ENCODE measurements at regions not wholly inside any gene's neighbourhood (a gene's known extent, or its start where the extent isn't known, plus 50 kb on each side); places are given as distances from the start of the nearest gene placed in this dataset.

- no peaks in the 10 kb centered on the region for H3K36me3 ChIP-seq
- H3K4me3 ChIP-seq = no peak overlapping the region
- H3K27me3 ChIP-seq = no peaks in the 10 kb centered on the region
- WGBS = 81% methylated on average over 2 of the region's 2 CpGs
- TF ChIP-seq POLR2AphosphoS5 (IDR thresholded peaks at IDR 0.05) (no peak), EP300 (IDR thresholded peaks at IDR 0.05) (no peak)
- H3K9me3 ChIP-seq = no peaks in the 10 kb centered on the region
- H3K4me1 ChIP-seq = no peaks in the 10 kb centered on the region
- H3K27ac ChIP-seq = no peak overlapping the region
- no peak for DNase-seq (ENCODE audit: low spot score in 2 of 2)
These were observed 467.0 kb downstream of the ADRA2A start for GRCh38 chr10:111543854-111544253.

DNA sequence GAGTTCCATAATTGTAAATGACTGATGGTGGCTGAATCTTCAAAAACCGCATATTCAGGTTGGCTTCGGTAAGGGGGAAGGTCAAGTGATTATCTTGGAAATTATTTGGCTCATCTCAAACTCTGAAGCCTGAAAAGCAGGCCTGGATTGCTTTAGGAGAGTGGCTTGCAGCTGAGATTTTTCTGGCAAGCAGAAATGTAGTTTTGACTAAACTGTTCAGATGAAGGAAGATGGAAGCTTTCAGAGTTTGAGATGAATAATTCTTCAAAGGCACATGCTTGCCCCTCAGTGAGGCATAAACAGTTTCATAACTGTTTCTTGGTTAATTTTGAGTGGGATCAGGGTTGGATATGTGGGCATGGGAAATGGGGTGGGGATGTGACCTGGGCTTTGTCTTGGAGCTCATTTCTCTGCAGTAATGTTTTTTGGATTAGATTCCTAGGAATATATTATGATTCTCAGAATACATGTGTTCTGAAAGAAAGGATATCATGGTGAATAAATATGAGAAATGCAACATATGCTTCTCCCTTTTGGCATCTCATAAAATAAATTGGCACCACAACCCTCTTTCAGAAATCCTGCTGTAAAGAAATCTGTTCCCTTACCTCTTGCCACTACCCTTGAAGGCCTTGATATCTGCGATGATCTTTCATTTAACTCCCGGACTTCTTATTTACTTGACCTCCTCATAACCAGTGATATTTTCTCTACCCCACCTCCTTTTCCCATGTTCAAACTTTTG lies 469.2 kb downstream of the ADRA2A start:
- TF ChIP-seq CTCF (IDR thresholded peaks at IDR 0.05) (no peak), POLR2A (IDR thresholded peaks at IDR 0.05) (no peak), EP300 (IDR thresholded peaks at IDR 0.05) (no peak), POLR2AphosphoS5 (IDR thresholded peaks at IDR 0.05) (no peak)
- H3K9me3 ChIP-seq = no peaks in the 10 kb centered on the region
- 62% methylated on average over 4 of the region's 4 CpGs for WGBS
- no peak overlapping the region for H3K4me3 ChIP-seq
- H3K4me1 ChIP-seq = no peaks in the 10 kb centered on the region
- H3K27ac ChIP-seq = no peak overlapping the region
- no peaks in the 10 kb centered on the region for H3K36me3 ChIP-seq
- no peaks in the 10 kb centered on the region for H3K27me3 ChIP-seq
- no peak for DNase-seq (ENCODE audit: low spot score in 2 of 2)

- Histone ChIP-seq H3K4me3 (no peak overlapping the region), H3K27me3 (no peaks in the 10 kb centered on the region), H3K9me3 (no peaks in the 10 kb centered on the region), H3K27ac (no peak overlapping the region), H3K36me3 (no peaks in the 10 kb centered on the region), H3K4me1 (no peaks in the 10 kb centered on the region)
- DNase-seq (ENCODE audit: low spot score in 2 of 2) = no peak
- TF ChIP-seq POLR2AphosphoS5 (IDR thresholded peaks at IDR 0.05) = no peak
- no peak for TF ChIP-seq POLR2A (IDR thresholded peaks at IDR 0.05)
- no peak for TF ChIP-seq EP300 (IDR thresholded peaks at IDR 0.05)
- 91% methylated on average over 1 of the region's 1 CpG for whole genome bisulfite sequencing
These were observed 471.4 kb downstream of the ADRA2A start for GRCh38 chr10:111548084-111548726.

DNA sequence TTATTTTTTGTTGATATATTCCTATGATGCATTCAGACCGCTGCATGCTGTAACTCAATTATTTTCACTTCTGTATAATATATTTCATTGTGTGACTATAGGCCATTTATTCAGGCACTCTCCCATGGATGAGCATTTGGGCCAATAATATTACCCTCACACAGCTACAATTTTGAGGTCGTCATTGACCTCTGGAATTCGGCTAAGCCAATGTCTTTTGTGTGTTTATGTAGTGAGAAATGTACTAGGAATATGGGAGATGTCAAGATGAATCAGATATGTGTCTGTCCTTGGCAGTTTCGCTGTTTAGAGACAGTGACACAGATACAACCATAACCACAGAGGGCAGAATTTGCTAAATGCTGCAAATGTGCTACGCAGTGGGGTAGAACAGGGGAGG lies 474.2 kb downstream of the ADRA2A start:
- no peak overlapping the region for H3K4me3 ChIP-seq
- 91% methylated on average over 5 of the region's 5 CpGs for WGBS

DNA sequence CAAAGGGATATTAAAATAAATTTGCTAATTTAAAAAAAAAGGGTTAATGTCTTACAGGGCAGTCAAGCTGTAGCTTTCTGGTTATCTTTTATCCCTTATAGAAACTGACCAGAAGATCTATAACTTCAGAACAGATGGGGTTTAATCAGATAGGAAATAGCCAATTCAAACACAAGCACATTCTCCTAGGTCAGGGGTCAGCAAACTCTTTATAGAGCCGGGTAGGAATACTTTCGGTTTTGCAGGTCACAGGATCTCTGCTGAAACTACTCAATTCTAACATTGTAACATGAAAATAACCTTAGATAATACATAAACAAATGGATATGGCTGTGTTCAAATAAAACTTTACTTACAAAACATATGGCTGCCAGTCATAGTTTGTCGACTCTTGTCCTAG lies 479.8 kb downstream of the ADRA2A start:
- H3K27ac ChIP-seq = no peak overlapping the region
- no peak for DNase-seq (ENCODE audit: low spot score in 2 of 2)
- H3K36me3 ChIP-seq = no peaks in the 10 kb centered on the region
- TF ChIP-seq CTCF (IDR thresholded peaks at IDR 0.05) (no peak), POLR2AphosphoS5 (IDR thresholded peaks at IDR 0.05) (no peak), POLR2A (IDR thresholded peaks at IDR 0.05) (no peak), EP300 (IDR thresholded peaks at IDR 0.05) (no peak)
- H3K4me1 ChIP-seq = peaks cover 7% of the 10 kb centered on the region
- WGBS = 60% methylated on average over 3 of the region's 3 CpGs
- no peak overlapping the region for H3K4me3 ChIP-seq
- no peaks in the 10 kb centered on the region for H3K27me3 ChIP-seq
- no peaks in the 10 kb centered on the region for H3K9me3 ChIP-seq

More for the DNA sequence above, 474.2 kb downstream of the ADRA2A start:
- no peaks in the 10 kb centered on the region for H3K9me3 ChIP-seq
- no peaks in the 10 kb centered on the region for H3K36me3 ChIP-seq
- no peaks in the 10 kb centered on the region for H3K27me3 ChIP-seq
- no peak for TF ChIP-seq POLR2A (IDR thresholded peaks at IDR 0.05)
- no peak for TF ChIP-seq EP300 (IDR thresholded peaks at IDR 0.05)
- no peak for TF ChIP-seq CTCF (IDR thresholded peaks at IDR 0.05)
- no peak for TF ChIP-seq POLR2AphosphoS5 (IDR thresholded peaks at IDR 0.05)
- no peaks in the 10 kb centered on the region for H3K4me1 ChIP-seq
- no peak for DNase-seq (ENCODE audit: low spot score in 2 of 2)
- H3K27ac ChIP-seq = no peak overlapping the region

DNA sequence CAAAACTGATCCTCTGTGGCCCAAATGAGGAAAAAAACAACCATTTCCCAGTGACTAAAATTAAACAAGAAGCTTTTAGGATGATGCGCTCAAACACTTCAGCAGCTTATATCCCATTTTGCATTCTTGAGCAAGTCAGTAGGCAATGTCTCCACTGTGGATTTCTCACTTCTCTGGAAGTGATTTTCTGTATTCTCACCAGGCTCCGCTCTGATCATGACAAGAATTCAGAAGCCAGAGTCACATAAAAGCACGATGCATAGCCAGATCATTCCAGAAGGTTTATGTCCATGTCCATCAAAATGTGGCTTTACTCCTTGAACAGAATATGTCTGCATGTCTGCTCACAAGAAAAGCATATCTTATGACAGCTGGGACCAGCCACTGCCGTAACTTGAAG lies 481.4 kb downstream of the ADRA2A start:
- peaks cover 7% of the 10 kb centered on the region for H3K4me1 ChIP-seq
- H3K36me3 ChIP-seq = no peaks in the 10 kb centered on the region
- DNase-seq (ENCODE audit: low spot score in 2 of 2) = no peak
- H3K27ac ChIP-seq = no peak overlapping the region
- H3K27me3 ChIP-seq = no peaks in the 10 kb centered on the region
- TF ChIP-seq POLR2A (IDR thresholded peaks at IDR 0.05) (no peak), EP300 (IDR thresholded peaks at IDR 0.05) (no peak), POLR2AphosphoS5 (IDR thresholded peaks at IDR 0.05) (no peak), CTCF (IDR thresholded peaks at IDR 0.05) (no peak)
- no peak overlapping the region for H3K4me3 ChIP-seq
- no peaks in the 10 kb centered on the region for H3K9me3 ChIP-seq
- 94% methylated on average over 4 of the region's 4 CpGs for WGBS
